ENCODE measurements at regions not wholly inside any gene's neighbourhood (a gene's known extent, or its start where the extent isn't known, plus 50 kb on each side); places are given as distances from the start of the nearest gene placed in this dataset.

GRCh38 chr14:43789458-43789857, 717.6 kb downstream of the FSCB start:
- BruUV-seq (replicated peaks): no TSS peak
- FAIRE-seq: no peak

GRCh38 chr14:43786066-43786762, 720.9 kb downstream of the FSCB start:
- DNase-seq (ENCODE audit: low read depth, low spot score): no peak
- Histone ChIP-seq H3K79me2 (ENCODE audit: control insufficient read depth, insufficient read depth, low read length) (no peaks in the 10 kb centered on the region), H3K4me1 (ENCODE audit: control insufficient read depth, extremely low read depth, insufficient read depth, low read length) (no peaks in the 10 kb centered on the region), H3K9ac (replicated peaks; ENCODE audit: extremely low read depth, insufficient read depth, low read length) (no peak overlapping the region), H3K36me3 (ENCODE audit: control insufficient read depth in 2 of 2, extremely low read depth in 1 of 2, insufficient read depth in 2 of 2, low read length in 2 of 2) (no peaks in the 10 kb centered on the region), H3K4me2 (ENCODE audit: insufficient read depth, low read length) (no peak overlapping the region), H3K27me3 (ENCODE audit: control insufficient read depth in 2 of 2, insufficient read depth in 2 of 2, low read length in 2 of 2) (no peaks in the 10 kb centered on the region), H3K27ac (ENCODE audit: insufficient read depth, low read depth, low read length) (no peak overlapping the region), H2AFZ (ENCODE audit: low read depth, low read length) (no peak overlapping the region), H3K9me1 (replicated peaks; ENCODE audit: control insufficient read depth, extremely low read depth, insufficient read depth, low read length) (no peaks in the 10 kb centered on the region), H3K9me3 (replicated peaks; ENCODE audit: control insufficient read depth, insufficient read depth, low read length) (no peaks in the 10 kb centered on the region), H3K4me3 (replicated peaks in 1 of 3; ENCODE audit: insufficient read depth in 1 of 3, low read depth in 1 of 3, low read length in 3 of 3) (no peak overlapping the region), H4K20me1 (replicated peaks; ENCODE audit: control insufficient read depth, extremely low read depth, insufficient read depth, low read length) (no peaks in the 10 kb centered on the region)
- CTCF ChIA-PET: no interaction called here
- no peak for FAIRE-seq
- intact Hi-C loops (cut with micrococcal nuclease): no loop called here
- BruUV-seq (replicated peaks): no TSS peak
- dilution Hi-C loops (cut with MboI; ENCODE audit: extremely low pct_ligation_motif_present, low sequenced_read_pairs): no loop called here
- POLR2A ChIA-PET: no interaction called here
- TF ChIP-seq MAX (IDR thresholded peaks at IDR 0.05; ENCODE audit: insufficient read depth, insufficient read length) (no peak), FOS (IDR thresholded peaks at IDR 0.05; ENCODE audit: borderline replicate concordance, insufficient read depth, low read length) (no peak), CTCF (IDR thresholded peaks at IDR 0.05; ENCODE audit: extremely low read depth in 1 of 2, insufficient read depth in 1 of 2, low read depth in 1 of 2, low read length in 2 of 2) (no peak), MYC (IDR thresholded peaks at IDR 0.05; ENCODE audit: low read depth, low read length) (no peak), GATA2 (IDR thresholded peaks at IDR 0.05; ENCODE audit: insufficient read depth, insufficient read length, low read depth, low read length) (no peak), JUN (IDR thresholded peaks at IDR 0.05; ENCODE audit: borderline replicate concordance, insufficient read depth, insufficient read length, low read depth) (no peak), POLR2A (IDR thresholded peaks at IDR 0.05; ENCODE audit: low read depth, low read length) (no peak), EZH2 (IDR thresholded peaks at IDR 0.05; ENCODE audit: borderline replicate concordance, low read depth, low read length, severe bottlenecking) (no peak), POLR2AphosphoS5 (IDR thresholded peaks at IDR 0.05; ENCODE audit: insufficient read depth, low read depth, low read length) (no peak)

More at GRCh38 chr14:43789458-43789857, 717.6 kb downstream of the FSCB start:
- no peak overlapping the region for H3K27ac ChIP-seq (ENCODE audit: insufficient read depth, low read depth, low read length)
- H2AFZ ChIP-seq (ENCODE audit: low read depth, low read length): no peak overlapping the region
- no peaks in the 10 kb centered on the region for H3K36me3 ChIP-seq (ENCODE audit: control insufficient read depth in 2 of 2, extremely low read depth in 1 of 2, insufficient read depth in 2 of 2, low read length in 2 of 2)
- H3K4me1 ChIP-seq (ENCODE audit: control insufficient read depth, extremely low read depth, insufficient read depth, low read length): no peaks in the 10 kb centered on the region
- no peaks in the 10 kb centered on the region for H3K9me1 ChIP-seq (replicated peaks; ENCODE audit: control insufficient read depth, extremely low read depth, insufficient read depth, low read length)
- CTCF ChIA-PET: no interaction called here
- DNase-seq (ENCODE audit: low read depth, low spot score): no peak
- H3K4me2 ChIP-seq (ENCODE audit: insufficient read depth, low read length): no peak overlapping the region
- POLR2A ChIA-PET: no interaction called here
- no peaks in the 10 kb centered on the region for H3K27me3 ChIP-seq (ENCODE audit: control insufficient read depth in 2 of 2, insufficient read depth in 2 of 2, low read length in 2 of 2)
- H3K4me3 ChIP-seq (replicated peaks in 1 of 3; ENCODE audit: insufficient read depth in 1 of 3, low read depth in 1 of 3, low read length in 3 of 3): no peak overlapping the region
- dilution Hi-C loops (cut with MboI; ENCODE audit: extremely low pct_ligation_motif_present, low sequenced_read_pairs) (no loop called here), intact Hi-C loops (cut with micrococcal nuclease) (no loop called here)
- H3K9me3 ChIP-seq (replicated peaks; ENCODE audit: control insufficient read depth, insufficient read depth, low read length): no peaks in the 10 kb centered on the region
- H3K9ac ChIP-seq (replicated peaks; ENCODE audit: extremely low read depth, insufficient read depth, low read length): no peak overlapping the region
- H4K20me1 ChIP-seq (replicated peaks; ENCODE audit: control insufficient read depth, extremely low read depth, insufficient read depth, low read length): no peaks in the 10 kb centered on the region
- H3K79me2 ChIP-seq (ENCODE audit: control insufficient read depth, insufficient read depth, low read length): no peaks in the 10 kb centered on the region
- TF ChIP-seq MAX (IDR thresholded peaks at IDR 0.05; ENCODE audit: insufficient read depth, insufficient read length) (no peak), MYC (IDR thresholded peaks at IDR 0.05; ENCODE audit: low read depth, low read length) (no peak)

All from endothelial cell of umbilical vein (primary cell).